Fibroblast of villous mesenchyme (primary cell): ENCODE measurements at regions not wholly inside any gene's neighbourhood (a gene's known extent, or its start where the extent isn't known, plus 50 kb on each side); places are given as distances from the start of the nearest gene placed in this dataset.

ENCODE experiments used
- DNase-seq: peaks from one replicate; pipeline ENCODE4 v3.0.0-alpha.2; 2010; ENCODE audit warnings: low read depth
- H3K4me3 ChIP-seq: 2 replicates; pipeline ENCODE4 v1.5.1; 2011; ENCODE audit warnings: low read depth, mild to moderate bottlenecking, low read length
- CTCF ChIP-seq: IDR thresholded peaks from 2 replicates; pipeline ENCODE4 v1.5.1; 2012; ENCODE audit warnings: low read depth, mild to moderate bottlenecking, low read length; ENCODE audit not compliant: insufficient read depth

- DNase-seq, result no peak
- TF ChIP-seq CTCF, result no peak
- H3K4me3 ChIP-seq, result no peak overlapping the region
These were observed 524.8 kb downstream of the CSNK1G3 start for GRCh38 chr5:124036786-124037185.

GRCh38 chr5:124034963-124035362 lies 523.0 kb downstream of the CSNK1G3 start:
- no peak for TF ChIP-seq CTCF
- no peak overlapping the region for H3K4me3 ChIP-seq
- DNase-seq, result no peak

- H3K4me3 ChIP-seq, result no peak overlapping the region
- no peak for TF ChIP-seq CTCF
- no peak for DNase-seq
These were observed 522.2 kb downstream of the CSNK1G3 start for GRCh38 chr5:124034083-124034700.

- no peak for DNase-seq
- TF ChIP-seq CTCF, result no peak
- no peak overlapping the region for H3K4me3 ChIP-seq
These were observed 518.1 kb downstream of the CSNK1G3 start for GRCh38 chr5:124030043-124030491.

- no peak for TF ChIP-seq CTCF
These were observed 515.5 kb downstream of the CSNK1G3 start for GRCh38 chr5:124027441-124027840.

GRCh38 chr5:124025306-124025845 lies 513.4 kb downstream of the CSNK1G3 start:
- TF ChIP-seq CTCF, result no peak
- no peak overlapping the region for H3K4me3 ChIP-seq
- no peak for DNase-seq

More at GRCh38 chr5:124027441-124027840, 515.5 kb downstream of the CSNK1G3 start:
- no peak overlapping the region for H3K4me3 ChIP-seq
- DNase-seq, result no peak

GRCh38 chr5:124022966-124023365 lies 511.0 kb downstream of the CSNK1G3 start:
- no peak overlapping the region for H3K4me3 ChIP-seq
- no peak for TF ChIP-seq CTCF
- DNase-seq, result no peak
